GM23338 (cell line): ENCODE measurements at regions not wholly inside any gene's neighbourhood (a gene's known extent, or its start where the extent isn't known, plus 50 kb on each side); places are given as distances from the start of the nearest gene placed in this dataset.

Experiments used
- ATAC-seq: fragments of 200-7000 bp; cut with Tn5 transposase; 3 replicates; pipeline ENCODE4 v1.9.1; 2020
- DNase-seq: peaks from one replicate; pipeline ENCODE4 v3.0.0-alpha.2; 2015; ENCODE audit warnings: low spot score
- H2AFZ ChIP-seq: fragments of 200-600 bp; sonication (generic); 2 replicates; pipeline ENCODE4 v1.8.0; 2016; ENCODE audit warnings: antibody characterized with exemption, mild to moderate bottlenecking, moderate library complexity
- H3F3A ChIP-seq: fragments of 200-600 bp; sonication (generic); replicated peaks from 2 replicates; pipeline ENCODE4 v1.8.0; 2017; ENCODE audit warnings: antibody characterized with exemption, mixed run types, low read depth
- H3K27ac ChIP-seq: fragments of 200-600 bp; sonication (generic); 2 replicates; pipeline ENCODE4 v1.6.1; 2016; ENCODE audit warnings: low read depth
- H3K27me3 ChIP-seq: fragments of 200-600 bp; sonication (generic); 2 replicates; pipeline ENCODE4 v1.8.0; 2016; ENCODE audit warnings: mild to moderate bottlenecking, mixed run types, moderate library complexity; ENCODE audit not compliant: insufficient read depth
- H3K36me3 ChIP-seq: fragments of 200-600 bp; sonication (generic); 2 replicates; pipeline ENCODE4 v1.8.0; 2016; ENCODE audit warnings: mild to moderate bottlenecking; ENCODE audit not compliant: insufficient read depth
- H3K4me1 ChIP-seq: fragments of 200-600 bp; sonication (generic); 2 replicates; pipeline ENCODE4 v1.8.0; 2016; ENCODE audit warnings: mild to moderate bottlenecking, moderate library complexity; ENCODE audit not compliant: insufficient read depth
- H3K4me2 ChIP-seq: fragments of 200-600 bp; sonication (generic); 2 replicates; pipeline ENCODE4 v1.7.1; 2017; ENCODE audit warnings: mixed run types
- H3K4me3 ChIP-seq: fragments of 200-600 bp; sonication (generic); 2 replicates; pipeline ENCODE4 v1.6.1; 2016; ENCODE audit warnings: mixed run types
- H3K79me2 ChIP-seq: fragments of 200-600 bp; sonication (generic); replicated peaks from 2 replicates; pipeline ENCODE4 v1.8.0; 2017; ENCODE audit warnings: mild to moderate bottlenecking; ENCODE audit not compliant: insufficient read depth
- H3K9me2 ChIP-seq: fragments of 200-600 bp; sonication (generic); 2 replicates; pipeline ENCODE4 v1.8.0; 2017; ENCODE audit not compliant: insufficient read depth
- H4K20me1 ChIP-seq: fragments of 200-600 bp; sonication (generic); replicated peaks from 2 replicates; pipeline ENCODE4 v1.8.0; 2017; ENCODE audit warnings: mild to moderate bottlenecking; ENCODE audit not compliant: insufficient read depth
- H3K27ac Mint-ChIP-seq: 2 replicates; pipeline ENCODE4 v1.8.0; 2020; ENCODE audit warnings: inconsistent platforms, mild to moderate bottlenecking, moderate library complexity, mixed read lengths
- H3K27me3 Mint-ChIP-seq: 3 replicates; pipeline ENCODE4 v1.8.0; 2022; ENCODE audit warnings: low read depth, mild to moderate bottlenecking, moderate library complexity, mixed read lengths, inconsistent platforms; ENCODE audit not compliant: insufficient read depth, poor library complexity
- H3K36me3 Mint-ChIP-seq: 3 replicates; pipeline ENCODE4 v1.8.0; 2021; ENCODE audit warnings: low read depth, mild to moderate bottlenecking, inconsistent platforms, moderate library complexity, mixed read lengths
- H3K4me1 Mint-ChIP-seq: 3 replicates; pipeline ENCODE4 v1.8.0; 2020; ENCODE audit warnings: mild to moderate bottlenecking, inconsistent platforms, mixed read lengths
- H3K4me3 Mint-ChIP-seq: 3 replicates; pipeline ENCODE4 v1.8.0; 2021; ENCODE audit warnings: moderate library complexity, mild to moderate bottlenecking, inconsistent platforms, mixed read lengths
- H3K9me3 Mint-ChIP-seq: 3 replicates; pipeline ENCODE4 v1.8.0; 2020; ENCODE audit warnings: moderate library complexity, mild to moderate bottlenecking, inconsistent platforms, mixed read lengths
- CREB1 ChIP-seq: fragments of 250-450 bp; sonication (Bioruptor Pico); IDR thresholded peaks from 2 replicates; pipeline ENCODE4 v1.5.0; 2020; ENCODE audit warnings: low read depth, mild to moderate bottlenecking, moderate library complexity
- EZH2phosphoT487 ChIP-seq: fragments of 200-600 bp; sonication (generic); IDR thresholded peaks from one replicate; pipeline ENCODE4 v1.8.1; 2018; ENCODE audit warnings: antibody characterized with exemption; ENCODE audit not compliant: unreplicated experiment
- JUNB ChIP-seq: IDR thresholded peaks from one replicate; pipeline ENCODE4 v1.6.1; 2016; ENCODE audit warnings: antibody characterized with exemption; ENCODE audit not compliant: unreplicated experiment
- NANOG ChIP-seq: IDR thresholded peaks from 2 replicates; pipeline ENCODE4 v1.6.1; 2016; ENCODE audit warnings: antibody characterized with exemption, borderline replicate concordance
- POLR2AphosphoS5 ChIP-seq: IDR thresholded peaks from 2 replicates; pipeline ENCODE4 v1.6.1; 2016; ENCODE audit warnings: antibody characterized with exemption, low read depth
- STAT1 ChIP-seq: IDR thresholded peaks from one replicate; pipeline ENCODE4 v1.6.1; 2016; ENCODE audit warnings: antibody characterized with exemption; ENCODE audit not compliant: unreplicated experiment
- ZNF114 ChIP-seq: fragments of 250-450 bp; sonication (Bioruptor Pico); IDR thresholded peaks from 2 replicates; pipeline ENCODE4 v1.5.0; 2020; ENCODE audit warnings: mild to moderate bottlenecking, moderate library complexity
- TF ChIP-seq, protein P1 (sequence below): IDR thresholded peaks from one replicate; pipeline ENCODE4 v1.6.1; 2018; ENCODE audit warnings: antibody characterized with exemption; ENCODE audit not compliant: unreplicated experiment
- TF ChIP-seq, protein P2 (sequence below): IDR thresholded peaks from 2 replicates; pipeline ENCODE4 v1.6.1; 2016; ENCODE audit warnings: antibody characterized with exemption
- TF ChIP-seq, protein P3 (sequence below), 2 experiments: fragments of 200-600 bp in 1 of 2; sonication (generic) in 1 of 2; conservative IDR thresholded peaks; 2 replicates each; pipeline versions ENCODE4 v1.5.1 to v1.6.1; 2016 to 2017; ENCODE audit warnings: antibody characterized with exemption in 2 of 2, low read depth in 2 of 2, mild to moderate bottlenecking in 2 of 2, moderate library complexity in 1 of 2
- TF ChIP-seq, protein P4 (sequence below): fragments of 250-450 bp; sonication (Bioruptor Pico); IDR thresholded peaks from 2 replicates; pipeline ENCODE4 v1.5.0; 2020; ENCODE audit warnings: mild to moderate bottlenecking, moderate library complexity

DNA sequence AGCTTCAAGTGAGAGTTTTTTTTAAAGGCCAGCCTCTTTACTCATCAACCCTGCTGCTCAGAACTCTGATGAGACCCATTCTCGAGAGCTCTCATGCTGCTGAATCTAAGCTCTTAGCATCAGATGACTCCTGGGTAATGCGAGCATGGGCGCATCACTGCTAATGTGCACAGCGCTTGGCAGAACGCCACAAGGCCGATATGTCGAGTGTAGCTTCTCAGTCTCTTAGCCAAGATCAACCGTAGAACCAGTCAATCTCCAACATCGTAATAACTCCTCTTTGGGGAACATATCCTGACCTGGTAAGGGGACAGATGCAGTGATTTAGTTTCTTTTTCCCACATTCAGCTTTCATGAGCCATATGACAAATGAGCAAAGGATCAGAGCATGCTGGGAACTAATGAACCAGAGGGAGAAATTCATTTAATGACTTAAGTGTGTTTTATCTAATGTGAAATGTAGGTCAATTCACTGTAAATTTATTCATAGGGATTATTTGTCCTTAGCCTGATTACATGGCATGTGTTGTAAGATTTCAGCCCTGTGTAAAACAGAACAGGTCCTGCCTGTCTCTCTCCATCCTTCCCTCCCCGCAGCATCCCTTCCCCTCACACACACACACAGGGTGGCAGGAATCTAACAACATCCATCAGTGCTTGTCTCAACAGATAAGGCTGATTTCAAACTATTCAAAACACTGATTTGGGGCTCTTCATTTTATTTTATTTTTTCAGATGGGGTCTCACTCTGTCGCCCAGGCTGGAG lies 195.4 kb upstream of the C2CD4B start:
- Histone ChIP-seq H3K27ac (no peak overlapping the region), H4K20me1 (no peaks in the 10 kb centered on the region), H3K4me2 (no peak overlapping the region), H2AFZ (no peak overlapping the region), H3F3A (no peaks in the 10 kb centered on the region), H3K9me2 (no peaks in the 10 kb centered on the region), H3K27me3 (no peaks in the 10 kb centered on the region), H3K36me3 (no peaks in the 10 kb centered on the region), H3K4me1 (no peaks in the 10 kb centered on the region), H3K4me3 (no peak overlapping the region), H3K79me2 (no peaks in the 10 kb centered on the region)
- DNase-seq = no peak
- TF ChIP-seq, protein P1, sequence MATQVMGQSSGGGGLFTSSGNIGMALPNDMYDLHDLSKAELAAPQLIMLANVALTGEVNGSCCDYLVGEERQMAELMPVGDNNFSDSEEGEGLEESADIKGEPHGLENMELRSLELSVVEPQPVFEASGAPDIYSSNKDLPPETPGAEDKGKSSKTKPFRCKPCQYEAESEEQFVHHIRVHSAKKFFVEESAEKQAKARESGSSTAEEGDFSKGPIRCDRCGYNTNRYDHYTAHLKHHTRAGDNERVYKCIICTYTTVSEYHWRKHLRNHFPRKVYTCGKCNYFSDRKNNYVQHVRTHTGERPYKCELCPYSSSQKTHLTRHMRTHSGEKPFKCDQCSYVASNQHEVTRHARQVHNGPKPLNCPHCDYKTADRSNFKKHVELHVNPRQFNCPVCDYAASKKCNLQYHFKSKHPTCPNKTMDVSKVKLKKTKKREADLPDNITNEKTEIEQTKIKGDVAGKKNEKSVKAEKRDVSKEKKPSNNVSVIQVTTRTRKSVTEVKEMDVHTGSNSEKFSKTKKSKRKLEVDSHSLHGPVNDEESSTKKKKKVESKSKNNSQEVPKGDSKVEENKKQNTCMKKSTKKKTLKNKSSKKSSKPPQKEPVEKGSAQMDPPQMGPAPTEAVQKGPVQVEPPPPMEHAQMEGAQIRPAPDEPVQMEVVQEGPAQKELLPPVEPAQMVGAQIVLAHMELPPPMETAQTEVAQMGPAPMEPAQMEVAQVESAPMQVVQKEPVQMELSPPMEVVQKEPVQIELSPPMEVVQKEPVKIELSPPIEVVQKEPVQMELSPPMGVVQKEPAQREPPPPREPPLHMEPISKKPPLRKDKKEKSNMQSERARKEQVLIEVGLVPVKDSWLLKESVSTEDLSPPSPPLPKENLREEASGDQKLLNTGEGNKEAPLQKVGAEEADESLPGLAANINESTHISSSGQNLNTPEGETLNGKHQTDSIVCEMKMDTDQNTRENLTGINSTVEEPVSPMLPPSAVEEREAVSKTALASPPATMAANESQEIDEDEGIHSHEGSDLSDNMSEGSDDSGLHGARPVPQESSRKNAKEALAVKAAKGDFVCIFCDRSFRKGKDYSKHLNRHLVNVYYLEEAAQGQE = no peak
- TF ChIP-seq STAT1 (no peak), ZNF114 (CRISPR knock-in tag) (no peak), POLR2AphosphoS5 (no peak), JUNB (no peak), EZH2phosphoT487 (no peak), CREB1 (CRISPR knock-in tag) (no peak), NANOG (no peak)
- TF ChIP-seq, protein P2, sequence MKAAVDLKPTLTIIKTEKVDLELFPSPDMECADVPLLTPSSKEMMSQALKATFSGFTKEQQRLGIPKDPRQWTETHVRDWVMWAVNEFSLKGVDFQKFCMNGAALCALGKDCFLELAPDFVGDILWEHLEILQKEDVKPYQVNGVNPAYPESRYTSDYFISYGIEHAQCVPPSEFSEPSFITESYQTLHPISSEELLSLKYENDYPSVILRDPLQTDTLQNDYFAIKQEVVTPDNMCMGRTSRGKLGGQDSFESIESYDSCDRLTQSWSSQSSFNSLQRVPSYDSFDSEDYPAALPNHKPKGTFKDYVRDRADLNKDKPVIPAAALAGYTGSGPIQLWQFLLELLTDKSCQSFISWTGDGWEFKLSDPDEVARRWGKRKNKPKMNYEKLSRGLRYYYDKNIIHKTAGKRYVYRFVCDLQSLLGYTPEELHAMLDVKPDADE = no peak
- TF ChIP-seq, protein P3, sequence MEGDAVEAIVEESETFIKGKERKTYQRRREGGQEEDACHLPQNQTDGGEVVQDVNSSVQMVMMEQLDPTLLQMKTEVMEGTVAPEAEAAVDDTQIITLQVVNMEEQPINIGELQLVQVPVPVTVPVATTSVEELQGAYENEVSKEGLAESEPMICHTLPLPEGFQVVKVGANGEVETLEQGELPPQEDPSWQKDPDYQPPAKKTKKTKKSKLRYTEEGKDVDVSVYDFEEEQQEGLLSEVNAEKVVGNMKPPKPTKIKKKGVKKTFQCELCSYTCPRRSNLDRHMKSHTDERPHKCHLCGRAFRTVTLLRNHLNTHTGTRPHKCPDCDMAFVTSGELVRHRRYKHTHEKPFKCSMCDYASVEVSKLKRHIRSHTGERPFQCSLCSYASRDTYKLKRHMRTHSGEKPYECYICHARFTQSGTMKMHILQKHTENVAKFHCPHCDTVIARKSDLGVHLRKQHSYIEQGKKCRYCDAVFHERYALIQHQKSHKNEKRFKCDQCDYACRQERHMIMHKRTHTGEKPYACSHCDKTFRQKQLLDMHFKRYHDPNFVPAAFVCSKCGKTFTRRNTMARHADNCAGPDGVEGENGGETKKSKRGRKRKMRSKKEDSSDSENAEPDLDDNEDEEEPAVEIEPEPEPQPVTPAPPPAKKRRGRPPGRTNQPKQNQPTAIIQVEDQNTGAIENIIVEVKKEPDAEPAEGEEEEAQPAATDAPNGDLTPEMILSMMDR (conservative IDR thresholded peaks at IDR 0.05; ENCODE audit: low read depth in 2 of 2) = no peak
- TF ChIP-seq, protein P4, sequence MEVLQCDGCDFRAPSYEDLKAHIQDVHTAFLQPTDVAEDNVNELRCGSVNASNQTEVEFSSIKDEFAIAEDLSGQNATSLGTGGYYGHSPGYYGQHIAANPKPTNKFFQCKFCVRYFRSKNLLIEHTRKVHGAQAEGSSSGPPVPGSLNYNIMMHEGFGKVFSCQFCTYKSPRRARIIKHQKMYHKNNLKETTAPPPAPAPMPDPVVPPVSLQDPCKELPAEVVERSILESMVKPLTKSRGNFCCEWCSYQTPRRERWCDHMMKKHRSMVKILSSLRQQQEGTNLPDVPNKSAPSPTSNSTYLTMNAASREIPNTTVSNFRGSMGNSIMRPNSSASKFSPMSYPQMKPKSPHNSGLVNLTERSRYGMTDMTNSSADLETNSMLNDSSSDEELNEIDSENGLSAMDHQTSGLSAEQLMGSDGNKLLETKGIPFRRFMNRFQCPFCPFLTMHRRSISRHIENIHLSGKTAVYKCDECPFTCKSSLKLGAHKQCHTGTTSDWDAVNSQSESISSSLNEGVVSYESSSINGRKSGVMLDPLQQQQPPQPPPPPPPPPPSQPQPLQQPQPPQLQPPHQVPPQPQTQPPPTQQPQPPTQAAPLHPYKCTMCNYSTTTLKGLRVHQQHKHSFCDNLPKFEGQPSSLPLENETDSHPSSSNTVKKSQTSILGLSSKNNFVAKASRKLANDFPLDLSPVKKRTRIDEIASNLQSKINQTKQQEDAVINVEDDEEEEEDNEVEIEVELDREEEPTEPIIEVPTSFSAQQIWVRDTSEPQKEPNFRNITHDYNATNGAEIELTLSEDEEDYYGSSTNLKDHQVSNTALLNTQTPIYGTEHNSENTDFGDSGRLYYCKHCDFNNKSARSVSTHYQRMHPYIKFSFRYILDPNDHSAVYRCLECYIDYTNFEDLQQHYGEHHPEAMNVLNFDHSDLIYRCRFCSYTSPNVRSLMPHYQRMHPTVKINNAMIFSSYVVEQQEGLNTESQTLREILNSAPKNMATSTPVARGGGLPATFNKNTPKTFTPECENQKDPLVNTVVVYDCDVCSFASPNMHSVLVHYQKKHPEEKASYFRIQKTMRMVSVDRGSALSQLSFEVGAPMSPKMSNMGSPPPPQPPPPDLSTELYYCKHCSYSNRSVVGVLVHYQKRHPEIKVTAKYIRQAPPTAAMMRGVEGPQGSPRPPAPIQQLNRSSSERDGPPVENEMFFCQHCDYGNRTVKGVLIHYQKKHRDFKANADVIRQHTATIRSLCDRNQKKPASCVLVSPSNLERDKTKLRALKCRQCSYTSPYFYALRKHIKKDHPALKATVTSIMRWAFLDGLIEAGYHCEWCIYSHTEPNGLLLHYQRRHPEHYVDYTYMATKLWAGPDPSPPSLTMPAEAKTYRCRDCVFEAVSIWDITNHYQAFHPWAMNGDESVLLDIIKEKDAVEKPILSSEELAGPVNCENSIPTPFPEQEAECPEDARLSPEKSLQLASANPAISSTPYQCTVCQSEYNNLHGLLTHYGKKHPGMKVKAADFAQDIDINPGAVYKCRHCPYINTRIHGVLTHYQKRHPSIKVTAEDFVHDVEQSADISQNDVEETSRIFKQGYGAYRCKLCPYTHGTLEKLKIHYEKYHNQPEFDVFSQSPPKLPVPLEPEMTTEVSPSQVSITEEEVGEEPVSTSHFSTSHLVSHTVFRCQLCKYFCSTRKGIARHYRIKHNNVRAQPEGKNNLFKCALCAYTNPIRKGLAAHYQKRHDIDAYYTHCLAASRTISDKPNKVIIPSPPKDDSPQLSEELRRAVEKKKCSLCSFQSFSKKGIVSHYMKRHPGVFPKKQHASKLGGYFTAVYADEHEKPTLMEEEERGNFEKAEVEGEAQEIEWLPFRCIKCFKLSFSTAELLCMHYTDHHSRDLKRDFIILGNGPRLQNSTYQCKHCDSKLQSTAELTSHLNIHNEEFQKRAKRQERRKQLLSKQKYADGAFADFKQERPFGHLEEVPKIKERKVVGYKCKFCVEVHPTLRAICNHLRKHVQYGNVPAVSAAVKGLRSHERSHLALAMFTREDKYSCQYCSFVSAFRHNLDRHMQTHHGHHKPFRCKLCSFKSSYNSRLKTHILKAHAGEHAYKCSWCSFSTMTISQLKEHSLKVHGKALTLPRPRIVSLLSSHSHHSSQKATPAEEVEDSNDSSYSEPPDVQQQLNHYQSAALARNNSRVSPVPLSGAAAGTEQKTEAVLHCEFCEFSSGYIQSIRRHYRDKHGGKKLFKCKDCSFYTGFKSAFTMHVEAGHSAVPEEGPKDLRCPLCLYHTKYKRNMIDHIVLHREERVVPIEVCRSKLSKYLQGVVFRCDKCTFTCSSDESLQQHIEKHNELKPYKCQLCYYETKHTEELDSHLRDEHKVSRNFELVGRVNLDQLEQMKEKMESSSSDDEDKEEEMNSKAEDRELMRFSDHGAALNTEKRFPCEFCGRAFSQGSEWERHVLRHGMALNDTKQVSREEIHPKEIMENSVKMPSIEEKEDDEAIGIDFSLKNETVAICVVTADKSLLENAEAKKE (CRISPR knock-in tag) = no peak
- Mint-ChIP-seq H3K27ac (no peak overlapping the region), H3K27me3 (peaks cover 3% of the 10 kb centered on the region), H3K36me3 (no peaks in the 10 kb centered on the region), H3K4me1 (no peaks in the 10 kb centered on the region), H3K4me3 (no peak overlapping the region), H3K9me3 (no peaks in the 10 kb centered on the region)
- ATAC-seq = no peak
